ENCODE measurements at regions not wholly inside any gene's neighbourhood (a gene's known extent, or its start where the extent isn't known, plus 50 kb on each side); places are given as distances from the start of the nearest gene placed in this dataset.

GRCh38 chr1:170800265-170800664, 135.1 kb upstream of the MROH9 start:
- H2AFZ ChIP-seq (ENCODE audit: low read length), result no peak overlapping the region
- ATAC-seq (no peak), FAIRE-seq (no peak), DNase-seq (ENCODE audit: low spot score) (no peak)
- H3K79me2 ChIP-seq (ENCODE audit: insufficient read depth, low read length), result no peaks in the 10 kb centered on the region
- BruUV-seq (replicated peaks), result no TSS peak
- no peak for TF ChIP-seq ZSCAN12 (CRISPR knock-in tag; IDR thresholded peaks at IDR 0.05)
- TF ChIP-seq HOXA5 (CRISPR knock-in tag; IDR thresholded peaks at IDR 0.05), result no peak
- TF ChIP-seq ARNTL (CRISPR knock-in tag; IDR thresholded peaks at IDR 0.05), result no peak
- no peak for TF ChIP-seq TCF7L2 (IDR thresholded peaks at IDR 0.05; ENCODE audit: low read depth, low read length)
- TF ChIP-seq ZSCAN25 (CRISPR knock-in tag; IDR thresholded peaks at IDR 0.05), result no peak
- no peak for TF ChIP-seq POLR2G (IDR thresholded peaks at IDR 0.05; ENCODE audit: low read depth, low read length)
- TF ChIP-seq NFE2L2 (IDR thresholded peaks at IDR 0.05; ENCODE audit: low read length), result no peak
- no peaks in the 10 kb centered on the region for H4K20me1 ChIP-seq (ENCODE audit: insufficient read depth, low read length)
- H3K4me2 ChIP-seq (ENCODE audit: low read depth, low read length), result no peak overlapping the region
- in situ Hi-C loops (cut with HindIII; ENCODE audit: extremely low pct_ligation_motif_present, low pct_unique_long_range_greater_than_20kb) (no loop called here), intact Hi-C loops (cut with micrococcal nuclease; ENCODE audit: unreplicated experiment) (no loop called here)
- no peaks in the 10 kb centered on the region for H3K4me1 ChIP-seq (ENCODE audit: insufficient read depth, low read length)
- no peak overlapping the region for H3K4me3 ChIP-seq (replicated peaks in 1 of 3; ENCODE audit: insufficient read depth in 1 of 3, low read depth in 2 of 3, low read length in 3 of 3)
- POLR2A ChIA-PET, result no interaction called here
- no peaks in the 10 kb centered on the region for H3K27me3 ChIP-seq (ENCODE audit: control insufficient read depth in 1 of 2, insufficient read depth in 2 of 2, low read length in 2 of 2)
- H3K9ac ChIP-seq (ENCODE audit: insufficient read depth, low read depth, low read length), result no peak overlapping the region
- no peaks in the 10 kb centered on the region for H3K9me3 ChIP-seq (ENCODE audit: low read length)
- CTCF ChIA-PET (ENCODE audit: low intra/inter-chr PET ratio, low total read pairs), result no interaction called here
- no peaks in the 10 kb centered on the region for H3K36me3 ChIP-seq (replicated peaks in 1 of 2; ENCODE audit: control insufficient read depth in 1 of 2, insufficient read depth in 2 of 2, low read length in 2 of 2)
- no peak overlapping the region for H3K27ac ChIP-seq (ENCODE audit: extremely low read length, insufficient read depth, low read length)

- 36% methylated on average over 6 of the region's 6 CpGs for WGBS (ENCODE audit: low lambda C conversion rate)
- Histone ChIP-seq H3K36me3 (replicated peaks in 1 of 2; ENCODE audit: control insufficient read depth in 1 of 2, insufficient read depth in 2 of 2, low read length in 2 of 2) (no peaks in the 10 kb centered on the region), H2AFZ (ENCODE audit: low read length) (no peak overlapping the region), H3K9me3 (ENCODE audit: low read length) (no peaks in the 10 kb centered on the region), H3K4me2 (ENCODE audit: low read depth, low read length) (no peak overlapping the region), H3K9ac (ENCODE audit: insufficient read depth, low read depth, low read length) (no peak overlapping the region), H3K27ac (ENCODE audit: extremely low read length, insufficient read depth, low read length) (no peak overlapping the region), H3K4me1 (ENCODE audit: insufficient read depth, low read length) (no peaks in the 10 kb centered on the region), H3K79me2 (ENCODE audit: insufficient read depth, low read length) (no peaks in the 10 kb centered on the region), H4K20me1 (ENCODE audit: insufficient read depth, low read length) (no peaks in the 10 kb centered on the region), H3K27me3 (ENCODE audit: control insufficient read depth in 1 of 2, insufficient read depth in 2 of 2, low read length in 2 of 2) (no peaks in the 10 kb centered on the region), H3K4me3 (replicated peaks in 1 of 3; ENCODE audit: insufficient read depth in 1 of 3, low read depth in 2 of 3, low read length in 3 of 3) (no peak overlapping the region)
- intact Hi-C loops (cut with micrococcal nuclease; ENCODE audit: unreplicated experiment), result no loop called here
- POLR2A ChIA-PET, result no interaction called here
- FAIRE-seq, result no peak
- ATAC-seq, result no peak
- CTCF ChIA-PET (ENCODE audit: low intra/inter-chr PET ratio, low total read pairs), result no interaction called here
- TF ChIP-seq ZNF329 (CRISPR knock-in tag; IDR thresholded peaks at IDR 0.05; ENCODE audit: low read depth), result no peak
- TF ChIP-seq THAP8 (CRISPR knock-in tag; IDR thresholded peaks at IDR 0.05; ENCODE audit: borderline replicate concordance), result no peak
- TF ChIP-seq NCOR1 (IDR thresholded peaks at IDR 0.05; ENCODE audit: borderline replicate concordance, low read length), result no peak
- TF ChIP-seq SRSF9 (IDR thresholded peaks at IDR 0.05; ENCODE audit: borderline replicate concordance, insufficient read depth, low read depth, low read length, poor library complexity, severe bottlenecking), result no peak
- TF ChIP-seq JUN (CRISPR knock-in tag; IDR thresholded peaks at IDR 0.05), result no peak
- TF ChIP-seq ZSCAN21 (CRISPR knock-in tag; IDR thresholded peaks at IDR 0.05; ENCODE audit: borderline replicate concordance), result no peak
- TF ChIP-seq REPIN1 (CRISPR knock-in tag; IDR thresholded peaks at IDR 0.05; ENCODE audit: borderline replicate concordance, low read depth), result no peak
- no peak for DNase-seq (ENCODE audit: low spot score)
- no TSS peak for BruUV-seq (replicated peaks)
- in situ Hi-C loops (cut with HindIII; ENCODE audit: extremely low pct_ligation_motif_present, low pct_unique_long_range_greater_than_20kb), result no loop called here
Observed at GRCh38 chr1:170800812-170801211, 134.5 kb upstream of the MROH9 start.
